Osteocyte (in vitro differentiated cells): ENCODE measurements at regions not wholly inside any gene's neighbourhood (a gene's known extent, or its start where the extent isn't known, plus 50 kb on each side); places are given as distances from the start of the nearest gene placed in this dataset.

Experiments
- DNase-seq: peaks from one replicate; pipeline ENCODE4 v3.0.0; 2021; ENCODE audit warnings: mixed read lengths; ENCODE audit not compliant: unreplicated experiment; ENCODE audit errors: extremely low spot score
- H3K27ac Mint-ChIP-seq: one replicate; pipeline ENCODE4 v1.8.0; 2021; ENCODE audit warnings: mild to moderate bottlenecking, mixed read lengths; ENCODE audit not compliant: unreplicated experiment
- H3K27me3 Mint-ChIP-seq: one replicate; pipeline ENCODE4 v1.8.0; 2021; ENCODE audit warnings: mixed read lengths; ENCODE audit not compliant: unreplicated experiment
- H3K36me3 Mint-ChIP-seq: one replicate; pipeline ENCODE4 v1.8.0; 2021; ENCODE audit warnings: mixed read lengths; ENCODE audit not compliant: unreplicated experiment
- H3K4me1 Mint-ChIP-seq: one replicate; pipeline ENCODE4 v1.8.0; 2021; ENCODE audit warnings: mixed read lengths; ENCODE audit not compliant: unreplicated experiment
- H3K4me3 Mint-ChIP-seq: one replicate; pipeline ENCODE4 v1.8.0; 2021; ENCODE audit warnings: mild to moderate bottlenecking, moderate library complexity, mixed read lengths; ENCODE audit not compliant: unreplicated experiment
- H3K9me3 Mint-ChIP-seq: one replicate; pipeline ENCODE4 v1.8.0; 2021; ENCODE audit warnings: mixed read lengths; ENCODE audit not compliant: unreplicated experiment
- CTCF ChIP-seq: fragments of 200-600 bp; sonication (generic); IDR thresholded peaks from 2 replicates; pipeline ENCODE4 v1.5.0; 2021; ENCODE audit warnings: antibody characterized with exemption, mild to moderate bottlenecking, moderate library complexity

GRCh38 chr5:106906199-106906598 is 764.5 kb downstream of the EFNA5 start:
- no peak for TF ChIP-seq CTCF
- no peaks in the 10 kb centered on the region for H3K36me3 Mint-ChIP-seq
- H3K4me1 Mint-ChIP-seq: no peaks in the 10 kb centered on the region
- no peak overlapping the region for H3K27ac Mint-ChIP-seq
- no peaks in the 10 kb centered on the region for H3K9me3 Mint-ChIP-seq
- H3K27me3 Mint-ChIP-seq: no peaks in the 10 kb centered on the region
- DNase-seq: no peak
- no peak overlapping the region for H3K4me3 Mint-ChIP-seq

- Mint-ChIP-seq H3K36me3 (no peaks in the 10 kb centered on the region), H3K4me1 (no peaks in the 10 kb centered on the region), H3K27ac (no peak overlapping the region), H3K9me3 (no peaks in the 10 kb centered on the region), H3K4me3 (no peak overlapping the region), H3K27me3 (no peaks in the 10 kb centered on the region)
- DNase-seq: no peak
- TF ChIP-seq CTCF: no peak
Measured at GRCh38 chr5:106894964-106895363, 775.8 kb downstream of the EFNA5 start.

- H3K9me3 Mint-ChIP-seq: peaks cover 9% of the 10 kb centered on the region
- H3K4me3 Mint-ChIP-seq: no peak overlapping the region
- no peak overlapping the region for H3K27ac Mint-ChIP-seq
- DNase-seq: no peak
- H3K36me3 Mint-ChIP-seq: peaks cover 2% of the 10 kb centered on the region
- H3K4me1 Mint-ChIP-seq: peaks cover 2% of the 10 kb centered on the region
- TF ChIP-seq CTCF: no peak
- no peaks in the 10 kb centered on the region for H3K27me3 Mint-ChIP-seq
Measured at GRCh38 chr5:106882035-106882434, 788.7 kb downstream of the EFNA5 start.

GRCh38 chr5:106880656-106881055 is 790.1 kb downstream of the EFNA5 start:
- Mint-ChIP-seq H3K36me3 (peaks cover 2% of the 10 kb centered on the region), H3K27ac (no peak overlapping the region), H3K9me3 (peaks cover 9% of the 10 kb centered on the region), H3K27me3 (no peaks in the 10 kb centered on the region), H3K4me1 (peaks cover 2% of the 10 kb centered on the region), H3K4me3 (no peak overlapping the region)
- no peak for DNase-seq
- TF ChIP-seq CTCF: no peak

- peaks cover 3% of the 10 kb centered on the region for H3K4me1 Mint-ChIP-seq
Measured at GRCh38 chr5:106877881-106878280, 792.9 kb downstream of the EFNA5 start.

More at GRCh38 chr5:106877881-106878280, 792.9 kb downstream of the EFNA5 start:
- H3K27me3 Mint-ChIP-seq: no peaks in the 10 kb centered on the region
- no peak overlapping the region for H3K27ac Mint-ChIP-seq
- no peak overlapping the region for H3K4me3 Mint-ChIP-seq
- no peaks in the 10 kb centered on the region for H3K36me3 Mint-ChIP-seq
- H3K9me3 Mint-ChIP-seq: peaks cover 1% of the 10 kb centered on the region
- TF ChIP-seq CTCF: no peak
- DNase-seq: no peak
